Transverse colon (tissue), 4 donors: ENCODE measurements at regions not wholly inside any gene's neighbourhood (a gene's known extent, or its start where the extent isn't known, plus 50 kb on each side); places are given as distances from the start of the nearest gene placed in this dataset.
A peak's percentile ranks its signal among the peaks of the same experiment; 100 is the strongest.

ENCODE experiments used
- DNase-seq: peaks from one replicate; pipeline ENCODE4 v3.0.0-alpha.2; 2019
- H3K27ac ChIP-seq, 4 donors: fragments of 200-600 bp; sonication (generic); 2 replicates each; pipeline ENCODE4 v1.5.1; 2016 to 2018; ENCODE audit warnings: inconsistent platforms in 4 of 4
- H3K27me3 ChIP-seq: fragments of 200-600 bp; sonication (generic); 2 replicates; pipeline ENCODE4 v1.5.1; 2017; ENCODE audit warnings: inconsistent platforms
- H3K36me3 ChIP-seq, 4 donors: fragments of 200-600 bp; sonication (generic); 2 replicates each; pipeline ENCODE4 v1.5.1; 2017 to 2019; ENCODE audit warnings: inconsistent platforms in 4 of 4
- H3K4me1 ChIP-seq, 4 donors: fragments of 200-600 bp; sonication (generic); 2 replicates each; pipeline ENCODE4 v1.5.1; 2017 to 2020; ENCODE audit warnings: inconsistent platforms in 4 of 4
- H3K4me3 ChIP-seq, 4 donors: fragments of 200-600 bp; sonication (generic); 1 replicate in 1 of 4; 2 replicates in 3 of 4; pipeline versions ENCODE4 v1.5.1 to v1.6.1; 2017 to 2019; ENCODE audit warnings: inconsistent platforms in 4 of 4
- H3K9me3 ChIP-seq, 2 donors: fragments of 200-600 bp; sonication (generic); 2 replicates each; pipeline ENCODE4 v1.5.1; 2017 to 2019; ENCODE audit warnings: inconsistent platforms in 2 of 2
- CTCF ChIP-seq, 5 experiments: fragments of 200-600 bp in 3 of 5; fragments of 450-650 bp in 2 of 5; sonication (generic) in 3 of 5; IDR thresholded peaks; 1 replicate in 2 of 5; 2 replicates in 3 of 5; pipeline ENCODE4 v1.5.1; 2016 to 2017; ENCODE audit warnings: antibody characterized with exemption in 5 of 5, inconsistent platforms in 3 of 5, mild to moderate bottlenecking in 2 of 5, moderate library complexity in 1 of 5
- EP300 ChIP-seq: sonication (generic); formaldehyde crosslinking; IDR thresholded peaks from one replicate; pipeline ENCODE4 v1.6.1; 2017; ENCODE audit warnings: antibody characterized with exemption, low read depth
- POLR2A ChIP-seq: fragments of 450-650 bp; IDR thresholded peaks from one replicate; pipeline ENCODE4 v1.6.1; 2016; ENCODE audit warnings: antibody characterized with exemption, mild to moderate bottlenecking, moderate library complexity
- POLR2AphosphoS5 ChIP-seq, 3 donors: sonication (generic); formaldehyde crosslinking; IDR thresholded peaks; one replicate each; pipeline ENCODE4 v1.6.1; 2016; ENCODE audit warnings: antibody characterized with exemption in 3 of 3
- WGBS, 2 donors: methylation state at CpG; one replicate each; pipeline ENCODE4 v1.1.5; 2018; ENCODE audit warnings: low coverage in 1 of 2; 5-methylcytosine and 5-hydroxymethylcytosine counted together
- in situ Hi-C, 4 donors: fragments of 200-750 bp; cut with MboI; loops; one replicate each; pipeline versions ENCODE4 v1.15.0 to v1.15.1; 2017; ENCODE audit warnings: low sequenced_read_pairs in 3 of 4, low pct_ligation_motif_present in 1 of 4, low pct_unique_long_range_greater_than_20kb in 1 of 4
- intact Hi-C: fragments of 100-400 bp; cut with DNase I; formaldehyde crosslinking; loops from one replicate; pipeline ENCODE4 v1.15.1; 2023; ENCODE audit warnings: low total_unique reads

GRCh38 chr6:140078561-140079125, 704.2 kb upstream of the CITED2 start:
- in situ Hi-C loops, result no loop called here
- Histone ChIP-seq H3K9me3 (no peaks in the 10 kb centered on the region), H3K4me3 (no peak overlapping the region), H3K36me3 (no peaks in the 10 kb centered on the region), H3K4me1 (peaks cover 7 to 32% (median 16%) of the 10 kb centered on the region in 4 donors), H3K27ac (peak overlapping the region; percentile 52 to 59 (median 56)), H3K27me3 (no peaks in the 10 kb centered on the region)
- 15 to 35% methylated on average over 3 of the region's 3 CpGs for WGBS, 2 donors
- no peak for TF ChIP-seq POLR2A
- no peak for TF ChIP-seq CTCF (IDR thresholded peaks at IDR 0.05)
- TF ChIP-seq POLR2AphosphoS5 (IDR thresholded peaks at IDR 0.05), result no peak
- no peak for TF ChIP-seq EP300
- intact Hi-C loops, result no loop called here
- no peak for DNase-seq

DNA sequence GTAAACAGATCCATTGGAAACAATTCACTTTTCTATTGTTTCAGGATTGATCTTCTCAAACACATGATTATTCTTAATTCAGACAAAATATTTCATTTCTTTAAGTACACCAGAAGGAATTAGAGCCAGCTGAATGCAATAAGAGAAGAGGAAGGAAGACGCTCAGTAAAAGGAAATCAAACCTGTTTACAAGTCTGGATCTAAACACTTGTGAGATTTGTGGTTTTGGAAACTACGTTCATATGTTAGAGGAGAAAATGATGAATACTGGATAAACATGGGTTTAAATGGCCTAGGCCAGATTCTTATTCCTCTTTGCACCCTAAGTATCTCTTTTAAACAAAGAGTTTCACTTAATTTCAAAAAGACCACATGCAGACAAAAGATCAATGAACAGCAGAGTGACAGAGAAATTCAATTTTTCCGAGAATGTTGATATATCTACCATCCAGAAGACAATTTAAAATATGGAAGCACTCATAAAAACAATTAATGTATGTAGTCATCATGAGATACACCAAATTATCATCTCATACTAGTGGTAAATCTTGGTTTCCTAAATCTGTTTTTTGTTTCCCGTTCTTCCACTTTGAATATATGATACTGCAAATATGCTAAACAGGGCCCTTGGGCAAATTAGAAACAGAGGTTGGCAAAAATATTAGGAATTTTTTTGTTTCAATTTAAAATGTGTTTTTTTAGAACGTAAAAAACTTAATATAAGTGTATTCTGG, 703.5 kb upstream of the CITED2 start:
- H3K27ac ChIP-seq, result peak overlapping the region; percentile 52 to 59 (median 56)
- H3K27me3 ChIP-seq, result no peaks in the 10 kb centered on the region
- intact Hi-C loops, result no loop called here
- TF ChIP-seq CTCF (IDR thresholded peaks at IDR 0.05) (no peak), POLR2A (no peak)
- DNase-seq, result no peak
- WGBS, 2 donors, result 63 to 68% methylated on average over 5 of the region's 5 CpGs
- in situ Hi-C loops, result no loop called here
- no peak overlapping the region for H3K4me3 ChIP-seq
- peaks cover 8 to 31% (median 16%) of the 10 kb centered on the region in 4 donors for H3K4me1 ChIP-seq
- H3K9me3 ChIP-seq, result no peaks in the 10 kb centered on the region
- H3K36me3 ChIP-seq, result no peaks in the 10 kb centered on the region

GRCh38 chr6:140076105-140076504, 701.7 kb upstream of the CITED2 start:
- Histone ChIP-seq H3K27me3 (no peaks in the 10 kb centered on the region), H3K4me3 (no peak overlapping the region), H3K9me3 (no peaks in the 10 kb centered on the region), H3K4me1 (peaks cover 16 to 40% (median 21%) of the 10 kb centered on the region in 4 donors), H3K36me3 (no peaks in the 10 kb centered on the region), H3K27ac (no peak overlapping the region)
- no peak for DNase-seq
- intact Hi-C loops (no loop called here), in situ Hi-C loops (no loop called here)
- no peak for TF ChIP-seq CTCF (IDR thresholded peaks at IDR 0.05)
- TF ChIP-seq EP300, result no peak
- no peak for TF ChIP-seq POLR2AphosphoS5 (IDR thresholded peaks at IDR 0.05)
- no peak for TF ChIP-seq POLR2A
- WGBS, 2 donors, result 94 to 100% methylated on average over 1 of the region's 1 CpG

GRCh38 chr6:140073456-140073855, 699.0 kb upstream of the CITED2 start:
- WGBS, 2 donors, result 52 to 60% methylated on average over 3 of the region's 3 CpGs
- TF ChIP-seq POLR2AphosphoS5 (IDR thresholded peaks at IDR 0.05) (peak in 1 of 3 donors; percentile 43), POLR2A (no peak), CTCF (IDR thresholded peaks at IDR 0.05) (no peak), EP300 (no peak)
- DNase-seq, result no peak

More at GRCh38 chr6:140073456-140073855, 699.0 kb upstream of the CITED2 start:
- H3K4me1 ChIP-seq, result peaks cover 16 to 38% (median 19%) of the 10 kb centered on the region in 4 donors
- no peaks in the 10 kb centered on the region for H3K9me3 ChIP-seq
- H3K27ac ChIP-seq, result no peak overlapping the region
- intact Hi-C loops (no loop called here), in situ Hi-C loops (no loop called here)
- H3K36me3 ChIP-seq, result no peaks in the 10 kb centered on the region
- H3K27me3 ChIP-seq, result no peaks in the 10 kb centered on the region
- H3K4me3 ChIP-seq, result no peak overlapping the region
